PFSK-1 (cell line): ENCODE measurements at regions not wholly inside any gene's neighbourhood (a gene's known extent, or its start where the extent isn't known, plus 50 kb on each side); places are given as distances from the start of the nearest gene placed in this dataset.

ENCODE experiments used
- FOXP2 ChIP-seq: optimal IDR thresholded peaks from 2 replicates; pipeline ENCODE3; 2011; ENCODE audit warnings: borderline replicate concordance, control low read depth, inconsistent platforms; ENCODE audit not compliant: insufficient read depth; ENCODE audit errors: extremely low read length, extremely low read depth
- POLR2AphosphoS5 ChIP-seq: IDR thresholded peaks from 2 replicates; pipeline ENCODE4 v1.6.1; 2012; ENCODE audit warnings: low read depth, mild to moderate bottlenecking, control low read depth, low read length, moderate library complexity
- REST ChIP-seq, 2 experiments: IDR thresholded peaks; 2 replicates each; pipeline versions ENCODE4 v1.6.1 to v1.8.0; 2011 to 2012; ENCODE audit warnings: low read depth in 2 of 2, low read length in 2 of 2, control low read depth in 1 of 2, inconsistent platforms in 1 of 2, mild to moderate bottlenecking in 1 of 2, moderate library complexity in 1 of 2; ENCODE audit not compliant: insufficient read depth in 1 of 2
- SIN3A ChIP-seq: IDR thresholded peaks from 2 replicates; pipeline ENCODE4 v1.6.1; 2012; ENCODE audit warnings: mild to moderate bottlenecking, low read length, moderate library complexity, borderline replicate concordance; ENCODE audit not compliant: insufficient read depth
- TAF1 ChIP-seq: IDR thresholded peaks from 2 replicates; pipeline ENCODE4 v1.6.1; 2012; ENCODE audit warnings: low read length, control low read depth, borderline replicate concordance; ENCODE audit not compliant: insufficient read depth

- TF ChIP-seq POLR2AphosphoS5 (no peak), TAF1 (no peak), REST (IDR thresholded peaks at IDR 0.05; ENCODE audit: insufficient read depth in 1 of 2, low read depth in 2 of 2, low read length in 2 of 2) (no peak), SIN3A (no peak), FOXP2 (no peak)
Observed at GRCh38 chr9:86860006-86860405, 87.3 kb downstream of the GAS1 start.
